HG03108 (cell line): ENCODE measurements at regions not wholly inside any gene's neighbourhood (a gene's known extent, or its start where the extent isn't known, plus 50 kb on each side); places are given as distances from the start of the nearest gene placed in this dataset.

ENCODE experiments used
- ATAC-seq: cut with Tn5 transposase; IDR thresholded peaks from one replicate; pipeline ENCODE4 v1.9.1; 2021; ENCODE audit warnings: moderate library complexity; ENCODE audit not compliant: unreplicated experiment

GRCh38 chr2:145049475-145049874, 529.6 kb upstream of the ZEB2 start:
- ATAC-seq, result no peak

DNA sequence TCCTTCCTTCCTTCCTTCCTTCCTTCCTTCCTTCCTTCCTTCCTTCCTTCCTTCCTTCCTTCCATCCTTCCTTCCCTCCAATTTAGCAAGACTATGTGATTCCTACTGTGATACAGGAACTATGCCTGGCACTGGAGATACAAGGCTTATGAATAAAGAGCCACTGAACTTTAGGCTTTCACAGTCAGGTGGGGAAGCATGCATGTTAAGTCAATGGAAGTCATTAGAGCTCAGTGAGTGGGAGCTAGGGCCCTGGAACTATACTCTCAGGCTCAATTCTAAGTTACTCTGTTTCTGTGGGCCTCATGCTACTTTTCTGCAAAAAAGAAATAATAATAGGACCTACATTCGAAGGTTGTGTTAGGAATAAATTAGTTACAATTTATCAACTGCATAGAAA, 527.6 kb upstream of the ZEB2 start:
- no peak for ATAC-seq

- no peak for ATAC-seq
Observed at GRCh38 chr2:145044491-145044890, 524.6 kb upstream of the ZEB2 start.

DNA sequence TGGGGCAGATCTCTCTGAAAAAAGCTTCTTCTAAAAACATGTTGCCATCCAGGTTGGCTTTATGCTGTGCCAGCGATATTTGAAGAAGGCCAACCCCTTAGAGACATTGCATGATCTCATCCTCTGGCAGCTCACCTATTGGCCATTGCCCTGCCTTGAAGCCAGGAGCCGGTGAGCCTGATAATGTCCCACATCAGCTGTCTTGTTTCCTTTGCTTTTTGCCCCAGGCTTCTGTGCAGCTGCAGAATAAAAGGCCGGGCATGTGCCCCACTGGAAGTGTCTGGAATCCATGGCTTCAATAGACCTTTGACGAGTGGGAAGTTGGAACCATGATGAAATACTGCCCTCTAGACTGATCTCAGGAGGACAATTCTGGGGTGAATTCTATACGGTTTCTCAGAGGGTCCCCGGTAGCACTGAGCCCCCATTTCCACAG, 523.5 kb upstream of the ZEB2 start:
- ATAC-seq, result no peak

DNA sequence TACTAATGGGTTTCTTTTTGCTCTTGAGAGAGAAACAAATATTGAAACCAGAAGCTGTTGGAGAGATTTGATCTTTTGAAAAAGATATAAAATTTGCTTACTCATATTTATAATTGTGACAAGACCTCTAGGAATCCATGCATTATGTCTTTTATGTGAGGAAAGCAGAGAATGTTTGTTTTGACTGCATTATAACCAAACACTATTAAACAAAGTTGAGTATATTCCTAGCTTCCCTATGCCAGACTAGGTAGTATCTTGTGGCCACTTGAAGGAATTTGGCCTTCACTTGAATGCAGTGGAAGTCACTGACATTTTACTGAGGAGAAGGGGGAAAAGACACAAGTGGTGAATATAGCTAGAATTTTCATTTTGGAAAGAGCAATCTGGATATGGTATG, 521.8 kb upstream of the ZEB2 start:
- no peak for ATAC-seq

GRCh38 chr2:145040433-145040832, 520.5 kb upstream of the ZEB2 start:
- no peak for ATAC-seq

GRCh38 chr2:145038041-145038525, 518.2 kb upstream of the ZEB2 start:
- no peak for ATAC-seq

DNA sequence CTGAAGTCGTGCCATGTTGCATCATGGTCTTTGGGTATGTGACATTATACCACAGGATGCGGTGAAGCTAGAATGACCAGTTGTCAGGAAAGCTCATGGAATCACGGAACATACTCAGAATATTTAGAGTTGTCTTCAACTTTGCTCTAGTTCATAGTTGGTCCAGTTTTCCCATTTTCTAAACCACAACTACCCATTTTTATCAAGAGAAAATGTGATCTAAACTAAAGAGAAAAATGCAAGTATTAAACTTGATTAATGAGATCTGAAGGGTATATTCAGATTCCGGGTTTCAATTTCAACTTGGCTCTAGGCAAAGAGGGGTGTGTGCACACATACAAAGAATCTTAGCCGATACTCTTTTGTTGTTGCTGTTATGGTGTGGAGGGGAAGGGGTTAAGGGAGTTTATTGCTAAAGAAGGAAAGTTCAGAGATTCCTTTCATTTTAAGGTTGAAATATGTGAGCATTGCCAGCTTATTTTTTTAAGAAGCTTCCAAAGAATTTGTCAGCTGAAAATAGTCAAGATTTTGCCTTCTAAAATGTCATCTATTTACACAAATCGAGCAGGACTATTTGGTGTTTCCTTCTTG, 516.6 kb upstream of the ZEB2 start:
- ATAC-seq, result no peak

- ATAC-seq, result no peak
Observed at GRCh38 chr2:145034511-145034910, 514.6 kb upstream of the ZEB2 start.

- ATAC-seq, result no peak
Observed at GRCh38 chr2:145033438-145033837, 513.5 kb upstream of the ZEB2 start.

- ATAC-seq, result no peak
Observed at GRCh38 chr2:145032791-145033190, 512.9 kb upstream of the ZEB2 start.

DNA sequence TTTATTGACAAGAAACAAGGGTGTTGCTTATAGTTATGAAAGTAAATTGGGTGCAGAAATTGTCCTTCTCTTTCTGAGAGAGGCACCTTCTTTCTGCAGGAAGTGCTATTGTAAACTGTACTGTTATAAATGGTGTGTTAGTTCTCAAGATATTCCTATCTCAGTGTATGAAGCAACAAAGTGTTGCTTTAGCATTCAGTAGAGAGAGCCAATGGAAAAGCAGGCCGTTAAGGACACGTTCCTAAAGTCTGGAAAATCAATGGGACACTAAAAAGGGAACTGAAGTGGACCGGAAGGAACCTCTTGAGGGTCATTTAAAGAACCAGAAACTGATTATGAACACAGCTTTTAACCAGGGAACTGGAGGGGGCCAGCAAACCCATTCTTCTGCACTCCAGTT, 510.0 kb upstream of the ZEB2 start:
- no peak for ATAC-seq

GRCh38 chr2:145029081-145029480, 509.2 kb upstream of the ZEB2 start:
- ATAC-seq, result no peak

GRCh38 chr2:145028101-145028920, 508.4 kb upstream of the ZEB2 start:
- ATAC-seq, result no peak

DNA sequence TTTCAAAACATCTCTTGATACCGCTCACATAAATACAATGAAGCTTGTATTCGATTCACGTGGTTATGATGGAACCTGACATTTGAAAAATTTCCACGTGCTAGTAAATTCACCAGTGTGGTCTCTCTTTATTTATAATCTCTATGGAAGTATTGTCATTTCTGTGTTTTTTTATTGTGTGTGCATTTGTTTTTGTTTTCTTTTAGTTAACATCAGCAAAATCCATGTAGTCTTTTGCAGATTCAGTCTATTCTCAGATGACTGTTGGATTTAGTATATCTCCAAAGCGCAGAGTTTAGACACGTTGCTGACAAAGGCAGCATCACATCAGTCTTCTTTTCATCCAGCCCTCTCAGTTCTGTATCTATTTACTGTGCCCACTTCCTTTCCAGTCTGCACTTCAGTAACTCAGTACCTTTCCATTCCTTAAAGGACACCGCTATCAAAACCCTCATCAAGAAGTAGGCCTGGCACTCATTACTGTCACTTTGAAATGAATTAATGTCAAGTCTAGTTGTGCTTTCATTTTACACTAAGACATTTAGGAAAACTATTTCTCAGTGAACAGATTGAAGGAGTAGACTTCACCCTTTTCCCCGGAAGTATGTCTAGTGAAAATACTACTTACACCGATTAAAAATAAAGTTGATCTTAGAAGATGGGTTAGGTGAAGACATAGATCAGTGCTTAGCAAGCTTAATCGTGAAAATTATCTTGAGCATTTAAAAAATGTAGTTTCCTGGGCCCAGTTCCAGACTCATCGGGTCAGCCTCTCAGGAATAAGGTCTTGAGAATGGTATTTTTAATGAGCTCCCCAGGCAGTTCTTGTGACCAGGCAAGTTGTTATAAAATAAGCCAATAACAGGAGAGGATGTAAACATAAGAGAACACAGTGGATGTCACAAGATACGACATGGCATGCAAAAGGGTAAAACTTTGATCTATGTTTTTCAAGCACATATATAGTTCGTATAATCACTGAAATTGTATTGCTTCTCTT, 506.8 kb upstream of the ZEB2 start:
- ATAC-seq, result no peak

DNA sequence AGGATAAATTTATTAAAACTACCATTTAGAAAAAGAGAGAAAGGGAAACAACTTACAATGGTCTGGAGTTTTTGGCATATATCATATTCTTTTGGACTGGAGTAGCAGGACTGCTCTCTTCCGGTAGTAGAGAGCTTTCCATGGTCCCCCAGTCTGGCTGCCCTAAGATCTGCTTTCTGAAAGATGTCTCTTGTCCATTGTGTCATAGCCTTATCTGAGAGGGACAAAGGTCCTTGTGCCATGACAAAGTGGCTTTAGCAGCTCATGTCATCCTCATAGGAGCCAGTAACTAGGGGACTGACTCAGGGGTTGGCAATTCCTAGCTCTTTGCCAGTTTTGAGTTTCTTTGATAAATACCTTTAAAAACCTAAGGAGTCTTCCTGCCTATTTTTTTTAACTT, 505.5 kb upstream of the ZEB2 start:
- no peak for ATAC-seq

DNA sequence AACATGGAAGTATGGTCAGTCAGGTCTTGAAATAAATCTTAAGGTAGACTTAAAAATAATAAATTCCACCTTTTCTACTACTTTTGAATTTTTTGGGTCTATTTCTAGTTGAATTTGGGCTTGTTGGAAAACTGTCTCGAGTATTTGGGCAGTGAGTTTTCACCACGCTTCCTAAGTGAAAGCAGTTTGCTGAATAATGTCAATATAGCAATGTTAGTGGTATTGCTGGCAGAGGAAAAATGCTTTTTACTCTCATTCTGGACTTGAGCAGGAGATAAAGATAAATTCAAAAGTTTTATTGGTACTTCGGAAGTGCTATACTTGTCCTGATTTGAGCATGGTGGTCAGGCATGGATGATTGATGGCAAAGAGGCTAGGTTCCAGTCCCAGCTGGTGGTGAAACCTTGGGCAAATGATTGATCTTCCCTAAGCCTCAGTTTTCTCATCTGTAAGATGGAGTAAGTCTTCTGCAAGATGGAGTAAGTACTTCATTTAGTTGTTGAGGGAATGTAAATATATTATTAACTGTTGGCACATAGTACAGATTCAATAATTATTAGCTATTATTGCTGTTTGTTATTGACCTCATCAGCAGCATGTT, 503.5 kb upstream of the ZEB2 start:
- no peak for ATAC-seq

DNA sequence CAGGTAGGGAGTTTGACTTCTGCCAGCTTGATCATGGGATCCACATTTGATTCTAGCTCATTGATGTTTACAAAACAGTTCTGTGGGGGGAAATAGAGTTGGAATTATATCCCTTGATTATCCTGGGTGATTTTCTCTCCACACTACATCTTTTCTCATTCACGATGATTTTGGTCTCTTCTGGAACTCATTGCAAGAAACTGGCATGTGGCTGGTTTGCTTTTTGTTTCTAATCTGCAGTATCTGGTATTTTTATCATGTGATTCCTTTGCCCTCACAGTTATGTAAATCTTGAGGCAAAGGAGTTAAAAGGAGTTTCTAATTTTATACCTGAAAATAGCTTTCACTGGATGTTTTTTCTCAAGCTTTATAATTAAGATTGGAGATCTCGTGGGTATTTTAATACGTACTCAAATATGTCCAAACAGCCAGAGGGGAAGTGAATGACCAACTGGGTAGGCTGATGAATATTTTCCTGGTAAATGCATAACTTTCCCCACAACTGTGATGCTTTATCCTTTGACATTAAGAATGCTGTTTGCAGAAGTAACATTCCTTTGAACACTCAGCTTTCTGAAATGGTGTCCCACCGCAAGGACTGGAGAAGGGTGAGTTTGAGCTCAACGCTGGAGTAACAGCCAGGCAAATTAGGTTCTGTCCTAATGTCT, 502.9 kb upstream of the ZEB2 start:
- ATAC-seq, result no peak

DNA sequence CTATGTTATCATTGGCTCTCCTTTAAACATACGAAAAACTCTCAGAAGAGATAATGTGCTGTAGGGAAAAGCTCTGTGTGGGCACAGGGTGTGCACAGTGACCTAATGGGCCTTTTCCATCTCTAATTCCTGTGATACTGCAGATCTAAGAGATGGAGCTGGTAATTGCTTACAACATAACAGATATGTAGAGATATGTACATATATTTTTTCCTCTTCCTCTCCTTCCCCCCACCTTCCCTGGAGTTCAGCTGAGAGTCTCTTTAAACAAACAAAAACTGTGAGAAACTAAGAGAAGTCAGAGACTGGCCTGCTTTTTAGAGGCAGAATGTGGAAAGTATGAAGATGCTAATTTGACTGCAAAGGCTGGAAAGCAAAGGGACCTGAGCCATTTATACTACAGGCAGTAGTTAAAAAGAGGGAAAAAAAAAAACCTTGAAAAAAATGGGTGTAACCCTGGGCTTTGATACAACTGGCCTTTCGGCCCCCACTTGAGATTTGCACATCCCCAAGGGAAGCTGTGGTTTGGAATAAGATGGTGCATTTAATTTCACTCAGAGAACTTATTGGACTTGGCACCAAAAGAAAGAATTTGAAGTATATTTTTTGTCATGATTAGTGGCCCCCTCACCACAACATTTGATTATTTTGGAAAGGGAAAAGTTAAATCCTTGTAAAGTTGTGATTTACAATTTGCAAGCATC, 502.2 kb upstream of the ZEB2 start:
- no peak for ATAC-seq

DNA sequence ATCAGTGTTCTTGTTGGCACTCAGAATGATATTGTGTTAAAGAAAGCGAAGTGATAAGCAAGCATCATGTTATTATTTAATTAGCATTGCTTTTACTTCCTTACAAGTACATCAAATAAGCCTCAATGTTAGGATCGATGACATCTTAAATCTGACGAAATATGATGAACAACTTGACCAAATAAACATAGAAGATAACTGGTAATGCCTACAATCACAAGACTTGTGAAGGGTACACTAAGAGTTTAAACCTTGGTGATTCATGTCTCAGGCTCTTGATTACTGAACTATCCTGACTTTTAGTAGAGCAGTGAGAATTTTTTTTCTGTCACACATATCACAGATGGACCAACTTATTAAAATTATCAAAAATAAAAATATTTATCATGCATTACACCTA, 500.8 kb upstream of the ZEB2 start:
- ATAC-seq, result no peak
